AG09309 (cell line): ENCODE measurements at regions not wholly inside any gene's neighbourhood (a gene's known extent, or its start where the extent isn't known, plus 50 kb on each side); places are given as distances from the start of the nearest gene placed in this dataset.

Experiments used
- DNase-seq: peaks from one replicate; pipeline ENCODE4 v3.0.0-alpha.2; 2010; ENCODE audit warnings: low read depth
- H3K4me3 ChIP-seq: 2 replicates; pipeline ENCODE4 v1.5.1; 2011; ENCODE audit warnings: mild to moderate bottlenecking, low read depth, low read length, moderate library complexity; ENCODE audit not compliant: control insufficient read depth
- TF ChIP-seq, protein P1 (sequence below): IDR thresholded peaks from 2 replicates; pipeline ENCODE4 v1.5.1; 2011; ENCODE audit warnings: mild to moderate bottlenecking, low read depth, low read length, inconsistent platforms; ENCODE audit not compliant: insufficient read depth, control insufficient read depth; ENCODE audit errors: missing control alignments

GRCh38 chr12:87870061-87870460 is 159.1 kb downstream of the C12orf50 start:
- DNase-seq: no peak
- TF ChIP-seq, protein P1, sequence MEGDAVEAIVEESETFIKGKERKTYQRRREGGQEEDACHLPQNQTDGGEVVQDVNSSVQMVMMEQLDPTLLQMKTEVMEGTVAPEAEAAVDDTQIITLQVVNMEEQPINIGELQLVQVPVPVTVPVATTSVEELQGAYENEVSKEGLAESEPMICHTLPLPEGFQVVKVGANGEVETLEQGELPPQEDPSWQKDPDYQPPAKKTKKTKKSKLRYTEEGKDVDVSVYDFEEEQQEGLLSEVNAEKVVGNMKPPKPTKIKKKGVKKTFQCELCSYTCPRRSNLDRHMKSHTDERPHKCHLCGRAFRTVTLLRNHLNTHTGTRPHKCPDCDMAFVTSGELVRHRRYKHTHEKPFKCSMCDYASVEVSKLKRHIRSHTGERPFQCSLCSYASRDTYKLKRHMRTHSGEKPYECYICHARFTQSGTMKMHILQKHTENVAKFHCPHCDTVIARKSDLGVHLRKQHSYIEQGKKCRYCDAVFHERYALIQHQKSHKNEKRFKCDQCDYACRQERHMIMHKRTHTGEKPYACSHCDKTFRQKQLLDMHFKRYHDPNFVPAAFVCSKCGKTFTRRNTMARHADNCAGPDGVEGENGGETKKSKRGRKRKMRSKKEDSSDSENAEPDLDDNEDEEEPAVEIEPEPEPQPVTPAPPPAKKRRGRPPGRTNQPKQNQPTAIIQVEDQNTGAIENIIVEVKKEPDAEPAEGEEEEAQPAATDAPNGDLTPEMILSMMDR: no peak
- H3K4me3 ChIP-seq: no peak overlapping the region

GRCh38 chr12:87866578-87867292 is 162.5 kb downstream of the C12orf50 start:
- TF ChIP-seq, protein P1: peak; percentile 59
- no peak for DNase-seq
- H3K4me3 ChIP-seq: no peak overlapping the region

- H3K4me3 ChIP-seq: no peak overlapping the region
- no peak for DNase-seq
- TF ChIP-seq, protein P1: no peak
These were observed 167.4 kb downstream of the C12orf50 start for GRCh38 chr12:87861791-87862190.

GRCh38 chr12:87853448-87854003 is 175.7 kb downstream of the C12orf50 start:
- DNase-seq: no peak
- no peak overlapping the region for H3K4me3 ChIP-seq
- TF ChIP-seq, protein P1: no peak

DNA sequence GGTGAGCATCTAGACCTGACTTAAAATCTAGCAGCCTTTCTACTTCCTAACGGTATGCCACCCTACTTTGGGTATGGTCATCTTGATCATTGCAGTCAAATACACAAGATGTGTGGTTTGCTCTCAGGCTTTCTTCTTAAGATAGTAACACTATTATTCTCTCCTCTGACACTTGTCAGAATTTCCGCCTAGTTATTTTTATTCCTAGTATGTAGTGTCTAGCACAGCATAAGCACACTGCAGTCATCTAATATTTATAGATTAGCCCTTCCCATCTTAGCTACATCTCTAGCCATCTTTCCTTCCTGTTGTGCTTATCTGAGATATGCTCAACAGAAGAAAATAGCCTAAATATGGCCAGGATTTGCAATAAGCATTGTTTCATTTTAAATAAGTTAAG is 180.1 kb downstream of the C12orf50 start:
- TF ChIP-seq, protein P1: no peak
- DNase-seq: no peak
- no peak overlapping the region for H3K4me3 ChIP-seq

DNA sequence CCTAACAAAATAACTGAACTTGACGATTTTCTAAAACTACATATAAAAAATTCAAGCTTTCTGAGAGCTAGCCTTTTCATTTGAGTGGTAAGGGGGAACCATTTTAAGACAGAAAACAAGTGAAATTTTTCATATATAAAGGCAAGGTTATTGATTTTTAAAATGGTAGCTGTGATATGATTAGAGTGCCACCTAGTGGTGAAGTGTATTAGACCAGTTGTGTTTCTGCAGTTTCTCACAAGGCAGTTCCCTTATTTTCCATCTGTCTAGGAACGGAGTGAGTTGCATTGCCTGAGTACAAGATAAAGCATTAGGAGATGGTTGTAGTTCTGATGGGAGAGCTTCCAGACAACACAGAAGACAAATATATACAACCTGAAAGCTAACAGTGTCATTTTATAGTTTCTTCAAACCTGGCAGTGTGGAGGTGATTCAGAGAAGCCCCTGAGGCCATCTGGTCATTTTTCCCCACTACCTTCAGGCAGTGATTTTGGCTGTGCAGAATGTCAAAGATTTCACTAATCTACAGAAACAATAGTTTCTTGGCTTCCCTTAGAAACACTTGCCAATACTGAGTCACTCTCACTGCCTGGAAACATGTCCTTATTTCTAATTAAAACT is 180.8 kb downstream of the C12orf50 start:
- DNase-seq: peak; percentile 27
- TF ChIP-seq, protein P1: peak; percentile 71
- no peak overlapping the region for H3K4me3 ChIP-seq

- no peak for DNase-seq
- TF ChIP-seq, protein P1: no peak
- H3K4me3 ChIP-seq: no peak overlapping the region
These were observed 182.1 kb downstream of the C12orf50 start for GRCh38 chr12:87847147-87847546.
